ENCODE measurements at regions not wholly inside any gene's neighbourhood (a gene's known extent, or its start where the extent isn't known, plus 50 kb on each side); places are given as distances from the start of the nearest gene placed in this dataset.

DNA sequence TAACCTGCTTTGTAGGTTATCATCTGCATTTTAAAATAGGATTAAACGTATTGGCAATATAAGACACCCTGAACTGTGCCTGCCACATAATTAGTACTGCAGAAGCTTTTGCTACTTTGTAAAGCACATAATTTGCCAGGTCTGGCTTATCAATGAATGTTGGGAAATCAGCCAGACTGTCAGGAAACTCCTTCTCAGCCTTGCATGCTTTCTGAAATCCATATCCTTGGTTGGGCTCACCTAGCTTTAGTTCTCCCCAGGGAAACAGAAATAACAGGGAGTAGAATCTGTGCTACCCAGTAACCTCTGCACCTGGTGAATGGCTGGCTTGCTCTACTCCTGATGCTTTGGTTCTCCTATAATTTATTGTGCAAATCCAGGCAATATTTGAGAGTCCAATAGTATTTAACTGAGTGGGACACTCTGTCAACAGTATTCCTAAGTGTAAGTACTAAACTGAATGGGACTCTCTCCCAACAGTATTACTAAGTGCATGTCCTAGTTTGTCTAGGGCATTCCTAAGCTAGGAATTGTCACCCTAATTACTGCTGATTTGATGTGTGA lies 354.5 kb downstream of the WDR72 start:
- no peaks in the 10 kb centered on the region for H4K20me1 ChIP-seq (ENCODE audit: insufficient read depth, low read length)
- TF ChIP-seq, protein P1, sequence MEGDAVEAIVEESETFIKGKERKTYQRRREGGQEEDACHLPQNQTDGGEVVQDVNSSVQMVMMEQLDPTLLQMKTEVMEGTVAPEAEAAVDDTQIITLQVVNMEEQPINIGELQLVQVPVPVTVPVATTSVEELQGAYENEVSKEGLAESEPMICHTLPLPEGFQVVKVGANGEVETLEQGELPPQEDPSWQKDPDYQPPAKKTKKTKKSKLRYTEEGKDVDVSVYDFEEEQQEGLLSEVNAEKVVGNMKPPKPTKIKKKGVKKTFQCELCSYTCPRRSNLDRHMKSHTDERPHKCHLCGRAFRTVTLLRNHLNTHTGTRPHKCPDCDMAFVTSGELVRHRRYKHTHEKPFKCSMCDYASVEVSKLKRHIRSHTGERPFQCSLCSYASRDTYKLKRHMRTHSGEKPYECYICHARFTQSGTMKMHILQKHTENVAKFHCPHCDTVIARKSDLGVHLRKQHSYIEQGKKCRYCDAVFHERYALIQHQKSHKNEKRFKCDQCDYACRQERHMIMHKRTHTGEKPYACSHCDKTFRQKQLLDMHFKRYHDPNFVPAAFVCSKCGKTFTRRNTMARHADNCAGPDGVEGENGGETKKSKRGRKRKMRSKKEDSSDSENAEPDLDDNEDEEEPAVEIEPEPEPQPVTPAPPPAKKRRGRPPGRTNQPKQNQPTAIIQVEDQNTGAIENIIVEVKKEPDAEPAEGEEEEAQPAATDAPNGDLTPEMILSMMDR (IDR thresholded peaks at IDR 0.05; ENCODE audit: low read length) = no peak
- no peak for TF ChIP-seq EZH2 (IDR thresholded peaks at IDR 0.05; ENCODE audit: borderline replicate concordance, low read length)

DNA sequence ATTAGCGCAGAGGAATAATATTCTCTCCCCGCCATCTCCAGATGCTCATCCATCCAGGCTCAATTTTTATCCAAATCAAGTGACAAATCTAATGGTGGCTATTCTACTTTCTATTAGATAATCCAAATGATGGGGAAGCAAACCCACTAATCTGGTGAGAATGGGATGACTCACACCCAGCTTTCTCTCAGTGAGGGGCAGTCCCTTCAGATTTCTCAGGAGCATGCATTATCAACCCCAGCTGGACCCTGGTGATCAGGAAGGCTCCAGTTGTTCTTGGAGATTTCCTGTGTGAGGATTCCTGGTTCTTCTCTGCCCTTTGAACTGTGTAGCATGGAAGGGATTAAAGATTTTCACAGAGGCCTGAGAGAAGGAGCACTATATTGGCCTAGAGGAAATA lies 358.0 kb downstream of the WDR72 start:
- Histone ChIP-seq H3K4me3 (ENCODE audit: low read depth, low read length, poor library complexity, severe bottlenecking) (no peak overlapping the region), H3K9me3 (ENCODE audit: low read length) (no peaks in the 10 kb centered on the region), H4K20me1 (ENCODE audit: insufficient read depth, low read length) (no peaks in the 10 kb centered on the region), H3K79me2 (ENCODE audit: insufficient read depth, low read length) (no peaks in the 10 kb centered on the region), H3K4me2 (ENCODE audit: low read length) (no peak overlapping the region), H3K27ac (ENCODE audit: low read depth, low read length, poor library complexity, severe bottlenecking) (no peak overlapping the region), H3F3A (ENCODE audit: insufficient read depth, low read length) (no peaks in the 10 kb centered on the region), H2AFZ (ENCODE audit: low read length) (no peak overlapping the region), H3K9ac (ENCODE audit: low read length) (no peak overlapping the region), H3K27me3 (ENCODE audit: insufficient read depth, low read length) (no peaks in the 10 kb centered on the region), H3K36me3 (ENCODE audit: insufficient read depth, low read length) (no peaks in the 10 kb centered on the region), H3K4me1 (ENCODE audit: insufficient read depth, low read length, severe bottlenecking) (no peaks in the 10 kb centered on the region), H3K9me2 (ENCODE audit: low read depth, low read length) (no peaks in the 10 kb centered on the region)
- TF ChIP-seq, protein P1 (IDR thresholded peaks at IDR 0.05; ENCODE audit: low read length) = no peak
- no peak for TF ChIP-seq EZH2 (IDR thresholded peaks at IDR 0.05; ENCODE audit: borderline replicate concordance, low read length)

More for the DNA sequence above, 354.5 kb downstream of the WDR72 start:
- H3K79me2 ChIP-seq (ENCODE audit: insufficient read depth, low read length) = no peaks in the 10 kb centered on the region
- H3K9me2 ChIP-seq (ENCODE audit: low read depth, low read length) = no peaks in the 10 kb centered on the region
- H3K27me3 ChIP-seq (ENCODE audit: insufficient read depth, low read length) = no peaks in the 10 kb centered on the region
- H3K9ac ChIP-seq (ENCODE audit: low read length) = no peak overlapping the region
- H3K36me3 ChIP-seq (ENCODE audit: insufficient read depth, low read length) = no peaks in the 10 kb centered on the region
- H3K4me2 ChIP-seq (ENCODE audit: low read length) = no peak overlapping the region
- no peaks in the 10 kb centered on the region for H3K4me1 ChIP-seq (ENCODE audit: insufficient read depth, low read length, severe bottlenecking)
- no peak overlapping the region for H3K27ac ChIP-seq (ENCODE audit: low read depth, low read length, poor library complexity, severe bottlenecking)
- no peak overlapping the region for H3K4me3 ChIP-seq (ENCODE audit: low read depth, low read length, poor library complexity, severe bottlenecking)
- no peak overlapping the region for H2AFZ ChIP-seq (ENCODE audit: low read length)
- H3F3A ChIP-seq (ENCODE audit: insufficient read depth, low read length) = no peaks in the 10 kb centered on the region
- no peaks in the 10 kb centered on the region for H3K9me3 ChIP-seq (ENCODE audit: low read length)

DNA sequence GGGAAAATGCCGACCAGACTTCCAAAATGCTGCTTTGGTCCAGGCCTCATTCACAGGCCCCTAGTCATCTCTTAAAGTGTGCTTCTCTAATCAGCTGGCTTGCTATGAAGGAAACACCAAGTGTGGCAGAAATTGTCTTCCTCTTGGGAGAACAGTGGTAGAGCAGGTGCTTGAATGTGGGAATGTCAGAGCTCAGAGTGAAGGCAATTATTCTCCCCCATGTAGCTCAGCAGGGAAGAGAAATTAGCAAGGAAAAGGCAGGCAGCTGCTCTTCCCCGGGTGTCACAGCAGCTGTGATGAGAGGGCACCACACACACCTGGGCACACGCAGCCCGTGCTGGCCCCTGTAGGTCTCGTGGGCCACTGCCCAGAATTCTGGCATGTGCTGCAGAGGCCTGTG lies 358.5 kb downstream of the WDR72 start:
- Histone ChIP-seq H3K79me2 (ENCODE audit: insufficient read depth, low read length) (no peaks in the 10 kb centered on the region), H2AFZ (ENCODE audit: low read length) (no peak overlapping the region), H3K27me3 (ENCODE audit: insufficient read depth, low read length) (no peaks in the 10 kb centered on the region), H3K27ac (ENCODE audit: low read depth, low read length, poor library complexity, severe bottlenecking) (no peak overlapping the region), H3K9me2 (ENCODE audit: low read depth, low read length) (no peaks in the 10 kb centered on the region), H3K9ac (ENCODE audit: low read length) (no peak overlapping the region), H4K20me1 (ENCODE audit: insufficient read depth, low read length) (no peaks in the 10 kb centered on the region), H3K36me3 (ENCODE audit: insufficient read depth, low read length) (no peaks in the 10 kb centered on the region), H3K9me3 (ENCODE audit: low read length) (no peaks in the 10 kb centered on the region), H3K4me2 (ENCODE audit: low read length) (no peak overlapping the region), H3K4me3 (ENCODE audit: low read depth, low read length, poor library complexity, severe bottlenecking) (no peak overlapping the region), H3K4me1 (ENCODE audit: insufficient read depth, low read length, severe bottlenecking) (no peaks in the 10 kb centered on the region), H3F3A (ENCODE audit: insufficient read depth, low read length) (no peaks in the 10 kb centered on the region)
- no peak for TF ChIP-seq EZH2 (IDR thresholded peaks at IDR 0.05; ENCODE audit: borderline replicate concordance, low read length)
- TF ChIP-seq, protein P1 (IDR thresholded peaks at IDR 0.05; ENCODE audit: low read length) = no peak

Data from OCI-LY1 (cell line).